HG02759 (cell line): ENCODE measurements at regions not wholly inside any gene's neighbourhood (a gene's known extent, or its start where the extent isn't known, plus 50 kb on each side); places are given as distances from the start of the nearest gene placed in this dataset.
"Not testable (repeated sequence)": the region's sequence is repeated elsewhere in the genome, so short reads cannot be mapped to it uniquely, and the experiment has no call there.

Experiments used
- ATAC-seq: cut with Tn5 transposase; IDR thresholded peaks from one replicate; pipeline ENCODE4 v1.9.1; 2021; ENCODE audit warnings: mild to moderate bottlenecking, moderate library complexity; ENCODE audit not compliant: unreplicated experiment

DNA sequence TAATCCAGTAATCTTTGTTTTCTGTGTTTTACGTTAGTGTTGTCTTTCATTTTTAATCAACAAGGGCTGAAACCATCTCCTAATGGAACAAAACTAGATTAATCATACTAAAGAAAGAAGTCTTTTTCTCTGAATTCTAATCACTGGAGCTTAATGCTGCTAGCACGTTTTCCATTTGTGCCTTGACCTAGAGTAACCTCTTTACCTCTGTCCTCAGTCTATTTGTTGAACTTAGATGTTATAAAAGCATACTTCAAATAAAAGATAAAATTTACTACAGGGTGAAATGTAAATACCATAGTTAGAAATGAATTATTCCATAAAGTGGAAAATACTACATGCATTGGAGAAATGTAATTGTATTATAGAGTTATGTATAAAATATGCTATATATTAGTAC is 207.1 kb downstream of the NKX6-1 start:
- ATAC-seq = no peak

DNA sequence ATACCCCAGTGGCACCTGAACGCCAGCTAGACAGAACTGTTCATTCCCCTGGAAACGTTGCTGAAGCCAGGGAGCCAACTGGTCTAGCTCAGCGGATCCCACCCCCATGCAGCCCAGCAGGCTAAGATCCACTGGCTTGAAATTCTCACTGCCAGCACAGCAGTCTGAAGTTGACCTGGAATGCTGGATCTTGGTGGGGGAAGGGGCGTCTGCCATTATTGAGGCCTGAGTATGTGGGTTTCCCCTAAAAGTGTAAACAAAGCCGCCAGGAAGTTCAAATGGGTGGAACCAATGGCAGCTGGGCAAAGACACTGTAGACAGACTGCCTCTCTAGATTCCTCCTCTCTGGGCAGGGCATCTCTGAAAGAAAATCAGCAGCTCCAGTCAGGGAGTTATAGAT is 213.0 kb downstream of the NKX6-1 start:
- no peak for ATAC-seq

DNA sequence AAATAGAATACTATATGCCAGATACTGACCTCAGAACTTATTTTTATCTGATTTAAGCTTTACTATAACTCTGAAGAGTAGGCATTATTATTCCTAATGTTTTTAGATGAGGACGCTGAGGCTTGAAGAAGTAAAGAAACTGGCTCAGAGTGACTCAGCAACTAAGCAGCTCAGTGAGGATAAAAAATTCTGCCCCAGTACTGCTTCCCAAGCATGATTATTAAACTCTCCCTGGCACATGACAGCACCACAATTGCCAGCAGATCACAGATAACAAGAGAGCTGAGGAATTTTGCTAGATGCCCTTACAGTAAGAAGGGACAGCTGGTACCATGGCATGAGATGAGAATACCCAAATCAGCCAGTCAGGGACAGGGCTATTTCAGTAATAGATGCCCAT is 219.4 kb downstream of the NKX6-1 start:
- ATAC-seq = no peak

DNA sequence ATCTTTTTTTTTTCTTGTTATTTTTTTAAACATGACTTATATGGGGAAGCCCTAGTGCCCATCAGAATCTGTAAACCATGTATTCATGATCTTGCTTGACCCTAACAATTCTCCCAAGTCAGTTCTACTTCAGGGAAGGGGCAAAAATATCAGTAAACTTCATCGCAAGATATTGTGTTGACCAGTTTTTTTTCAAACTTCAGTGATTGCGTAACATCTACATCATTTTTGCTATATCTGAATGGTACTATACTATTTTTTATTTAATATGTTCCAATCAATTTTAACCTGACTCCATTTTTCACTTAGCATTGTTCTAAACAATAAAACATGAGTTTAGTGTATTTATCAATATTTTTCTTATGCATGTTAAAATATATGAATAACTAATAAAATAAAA is 221.2 kb downstream of the NKX6-1 start:
- no peak for ATAC-seq

DNA sequence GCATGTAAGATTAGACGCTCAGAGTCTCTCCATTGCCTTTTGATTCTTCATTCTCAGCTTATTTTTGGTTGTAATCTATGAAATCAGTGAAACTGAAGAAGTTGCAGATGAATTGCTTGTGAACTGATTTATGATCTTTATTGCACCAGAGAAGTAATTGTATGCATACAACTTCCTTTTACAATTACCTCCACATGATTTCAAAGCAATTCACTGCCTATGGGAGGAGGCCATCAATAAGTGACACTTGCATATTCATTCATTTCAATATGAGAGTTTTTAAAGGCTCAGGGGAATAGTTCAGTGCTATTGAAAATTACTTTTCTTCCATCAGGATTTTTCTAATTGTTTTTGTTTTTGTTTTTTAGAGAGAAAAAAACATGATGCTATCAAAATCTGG is 222.3 kb downstream of the NKX6-1 start:
- no peak for ATAC-seq

DNA sequence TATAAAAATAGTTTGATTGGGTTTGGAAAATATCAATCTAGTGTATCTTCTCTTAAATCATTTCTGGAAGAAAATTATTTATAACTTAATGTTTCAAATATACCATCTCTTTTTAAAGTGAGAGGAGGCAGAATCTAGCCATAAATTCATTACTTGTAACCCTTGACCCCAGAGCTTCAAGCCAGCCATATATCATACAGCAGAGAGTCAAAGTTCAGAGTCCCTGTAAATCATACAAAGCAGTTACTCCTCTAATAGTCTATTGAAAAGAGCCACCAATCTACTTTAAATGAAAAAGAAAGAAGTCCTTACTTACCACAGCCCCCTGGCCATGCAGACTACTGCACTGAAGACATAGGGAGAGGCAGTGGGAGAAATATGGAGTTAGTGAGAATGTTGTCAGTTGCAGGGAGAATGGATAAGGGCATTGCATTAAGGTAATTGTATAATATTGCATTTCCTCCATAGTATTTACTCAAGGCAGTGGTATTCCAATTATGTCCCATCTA is 229.5 kb downstream of the NKX6-1 start:
- ATAC-seq = no peak

DNA sequence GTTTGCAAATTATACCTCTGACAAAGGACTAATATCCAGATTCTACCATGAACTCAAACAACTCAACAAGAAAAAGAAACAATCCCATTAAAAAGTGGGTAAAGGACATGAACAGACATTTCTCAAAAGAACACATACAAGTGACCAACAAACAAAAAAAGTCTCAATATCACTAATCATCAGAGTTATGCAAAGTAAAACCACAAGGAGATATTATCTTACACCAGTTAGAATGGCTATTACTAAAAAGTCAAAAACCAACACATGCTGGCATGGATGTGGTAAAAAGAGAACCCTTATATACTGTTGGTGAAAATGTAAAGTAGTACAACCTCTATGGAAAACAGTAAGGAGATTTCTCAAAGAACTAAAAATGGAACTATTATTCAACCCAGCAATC is 234.4 kb downstream of the NKX6-1 start:
- no peak for ATAC-seq

DNA sequence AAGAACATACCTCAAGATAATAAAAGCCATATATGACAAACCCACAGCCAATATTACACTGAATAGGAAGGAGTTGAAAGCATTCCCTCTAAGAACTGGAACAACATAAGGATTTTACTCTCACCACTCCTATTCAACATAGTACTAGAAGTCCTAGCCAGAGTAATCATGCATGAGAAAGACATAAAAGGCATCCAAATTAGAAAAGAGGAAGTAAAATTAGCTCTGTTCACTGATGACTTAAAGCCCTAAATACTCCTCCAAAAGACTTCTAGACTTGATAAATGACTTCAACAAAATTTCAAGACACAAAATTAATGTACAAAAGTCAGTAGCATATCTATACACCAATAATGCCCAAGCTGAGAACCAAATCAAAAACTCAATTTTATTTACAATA is 235.7 kb downstream of the NKX6-1 start:
- ATAC-seq = peak; percentile 36

DNA sequence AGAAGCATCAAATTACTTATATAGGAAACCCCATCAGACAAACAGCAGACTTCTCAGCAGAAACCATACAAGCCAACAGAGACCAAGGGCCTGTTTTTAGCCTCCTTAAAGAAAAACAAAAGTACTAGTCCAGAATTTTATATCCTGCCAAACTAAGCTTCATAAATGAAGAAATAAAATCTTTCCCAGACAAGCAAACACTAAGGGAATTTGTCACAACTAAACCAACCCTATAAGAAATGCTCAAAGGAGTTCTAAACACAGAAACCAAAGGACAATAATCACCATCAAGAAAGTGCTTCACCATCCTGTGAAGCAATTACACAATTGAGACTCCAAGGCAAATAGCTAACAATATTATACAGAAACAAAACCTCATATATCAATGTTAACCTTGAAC is 238.6 kb downstream of the NKX6-1 start:
- ATAC-seq = no peak

DNA sequence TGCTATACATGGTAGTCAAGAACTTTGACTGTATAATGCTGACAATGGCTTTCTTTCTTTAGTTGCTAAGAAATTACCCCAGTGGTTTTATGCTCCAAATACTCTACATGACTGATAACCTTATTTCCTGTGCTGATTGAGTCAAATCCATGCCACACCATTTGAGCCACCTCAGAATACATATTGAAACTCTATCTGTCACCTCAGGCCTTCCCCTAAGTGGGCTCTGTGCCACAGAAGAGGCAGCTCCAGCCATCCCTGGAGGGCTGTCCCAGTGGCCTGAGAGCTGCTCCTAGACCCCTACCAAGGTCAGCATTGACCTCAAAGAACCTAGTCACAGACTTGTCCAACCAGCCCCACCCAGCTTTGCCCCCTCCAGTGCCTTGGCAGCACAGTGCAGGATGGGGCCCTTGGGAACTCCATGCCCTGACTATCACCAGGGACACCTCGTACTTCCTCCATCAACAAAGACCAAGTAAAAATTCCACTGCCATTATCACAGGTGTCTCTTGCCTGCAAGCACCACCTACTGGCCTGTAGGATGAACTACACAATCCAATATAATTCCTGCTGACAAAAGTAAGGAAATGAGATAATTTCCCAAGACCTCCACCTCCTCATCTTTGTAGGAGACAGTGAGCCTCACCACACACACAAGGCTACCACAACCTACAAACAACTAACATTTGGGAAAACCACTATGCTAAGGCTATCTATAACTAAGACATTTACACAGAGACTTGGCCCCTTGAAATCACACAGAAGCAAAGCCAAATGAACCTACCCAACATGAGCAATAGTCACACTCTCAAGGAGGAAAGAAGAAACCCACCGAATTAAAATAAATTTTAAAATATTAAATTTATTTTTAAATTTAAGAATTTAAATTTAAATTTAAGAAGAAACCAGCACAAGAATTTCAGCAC is 239.9 kb downstream of the NKX6-1 start:
- ATAC-seq = peak; percentile 91

DNA sequence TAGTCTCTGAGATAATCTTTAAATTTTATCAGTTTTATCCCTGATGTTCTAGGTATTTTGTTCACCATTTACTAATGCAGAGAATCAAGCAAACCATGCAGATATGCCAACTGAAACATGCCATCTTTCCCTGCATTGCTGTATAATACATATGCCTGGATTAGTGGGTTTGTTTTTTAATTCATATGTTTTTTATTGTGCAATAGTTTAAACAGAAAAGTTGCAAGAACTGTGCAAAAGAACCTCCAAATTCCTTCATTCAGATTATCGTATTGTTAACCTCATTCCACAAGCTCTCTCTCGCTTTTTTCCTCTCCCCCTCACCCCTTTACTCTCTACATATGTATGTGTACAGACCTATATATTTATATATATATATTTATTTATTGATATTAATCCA is 244.6 kb downstream of the NKX6-1 start:
- ATAC-seq = no peak

DNA sequence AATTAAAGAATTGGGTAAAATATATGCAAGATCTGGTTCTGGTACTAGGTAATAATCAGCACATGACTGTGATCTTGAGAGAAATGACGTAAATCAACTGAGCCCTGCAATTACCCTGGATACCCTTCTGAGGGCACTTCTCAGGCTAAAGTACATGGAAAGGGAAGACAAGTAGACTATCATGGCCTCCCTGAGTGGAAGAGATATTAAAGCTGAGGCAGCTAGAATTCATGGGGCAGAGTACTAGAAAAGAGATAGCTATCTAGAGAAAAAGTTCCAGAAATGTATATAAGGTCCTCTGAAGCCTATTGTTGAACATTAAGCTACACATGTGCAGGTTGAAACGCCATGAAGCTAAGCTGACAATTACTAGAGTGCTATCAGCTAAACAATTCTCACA is 249.6 kb downstream of the NKX6-1 start:
- no peak for ATAC-seq

DNA sequence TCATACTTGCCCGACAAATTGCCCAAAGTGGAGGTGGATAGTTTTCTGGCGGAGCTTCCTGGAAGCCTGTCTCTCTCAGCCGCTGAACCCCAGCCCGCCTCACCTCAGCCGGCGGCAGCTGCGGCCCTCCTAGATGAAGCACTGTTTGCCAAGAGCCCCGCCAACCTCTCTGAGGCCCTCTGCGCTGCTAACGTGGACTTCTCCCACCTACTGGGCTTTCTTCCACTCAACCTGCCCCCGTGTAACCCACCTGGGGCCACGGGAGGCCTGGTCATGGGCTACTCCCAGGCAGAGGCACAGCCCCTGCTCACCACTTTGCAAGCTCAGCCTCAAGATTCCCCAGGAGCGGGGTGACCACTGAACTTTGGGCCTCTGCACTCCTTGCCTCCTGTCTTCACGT is 254.1 kb downstream of the NKX6-1 start:
- ATAC-seq = not testable (repeated sequence)

DNA sequence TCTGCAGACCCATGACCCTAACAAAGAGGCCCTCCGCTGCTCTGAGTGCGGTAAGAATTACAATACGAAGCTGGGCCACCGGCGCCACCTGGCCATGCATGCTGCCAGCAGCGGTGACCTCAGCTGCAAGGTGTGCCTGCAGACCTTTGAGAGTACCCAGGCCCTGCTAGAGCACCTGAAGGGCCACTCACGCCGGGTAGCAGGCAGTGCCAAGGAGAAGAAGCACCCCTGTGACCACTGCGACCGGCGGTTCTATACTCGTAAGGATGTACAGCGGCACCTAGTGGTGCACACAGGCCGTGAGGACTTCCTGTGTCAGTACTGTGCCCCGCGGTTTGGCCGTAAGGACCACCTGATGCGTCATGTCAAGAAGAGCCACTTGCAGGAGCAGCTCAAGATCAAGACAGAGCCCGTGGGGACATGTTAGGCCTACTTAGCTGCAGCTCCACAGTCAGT is 254.7 kb downstream of the NKX6-1 start:
- not testable (repeated sequence) for ATAC-seq

DNA sequence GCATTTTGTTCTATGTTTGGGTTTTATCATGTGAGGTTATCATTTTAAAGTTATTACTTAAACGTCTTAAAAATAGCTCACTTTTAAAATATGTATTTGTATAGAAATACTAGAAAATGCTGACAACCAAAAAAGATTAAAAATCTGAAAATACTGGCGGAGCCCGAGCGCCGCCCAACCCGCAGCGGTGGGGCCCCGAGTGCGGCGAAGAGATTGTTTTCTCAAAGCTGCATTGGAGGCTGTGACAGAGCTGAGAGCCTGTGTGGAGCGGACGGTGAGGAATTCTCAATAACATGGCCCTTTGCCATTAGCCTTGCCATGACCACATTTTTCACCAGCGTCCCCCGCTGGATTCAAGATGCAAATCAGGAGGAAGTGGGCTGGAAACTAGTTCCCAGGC is 255.4 kb downstream of the NKX6-1 start:
- no peak for ATAC-seq

DNA sequence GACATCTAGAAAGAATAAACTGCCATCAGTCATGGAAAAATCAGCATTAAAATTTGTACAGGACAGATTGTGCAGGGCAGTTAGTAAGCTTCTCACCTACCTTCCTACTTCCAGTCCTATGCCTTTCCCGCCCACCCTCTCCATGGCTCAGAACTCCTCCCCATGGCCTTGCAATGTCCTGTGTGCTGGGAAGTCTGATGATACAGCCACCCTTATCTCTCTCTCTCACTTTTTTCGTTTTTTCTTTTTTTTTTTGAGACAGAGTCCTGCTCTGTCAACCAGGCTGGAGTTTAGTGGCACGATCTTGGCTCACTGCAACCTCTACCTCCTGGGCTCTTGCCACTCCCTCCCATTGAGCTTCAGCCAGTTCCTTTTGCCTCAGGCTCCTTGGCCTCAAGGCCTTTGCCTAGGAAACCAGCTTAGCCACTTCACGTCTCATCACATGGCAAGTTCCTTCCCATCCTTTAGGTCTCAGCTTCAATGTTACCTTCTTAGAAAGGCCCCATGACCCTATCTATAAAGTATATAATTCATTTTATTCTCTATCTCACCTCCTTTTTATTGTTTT is 259.7 kb downstream of the NKX6-1 start:
- no peak for ATAC-seq

DNA sequence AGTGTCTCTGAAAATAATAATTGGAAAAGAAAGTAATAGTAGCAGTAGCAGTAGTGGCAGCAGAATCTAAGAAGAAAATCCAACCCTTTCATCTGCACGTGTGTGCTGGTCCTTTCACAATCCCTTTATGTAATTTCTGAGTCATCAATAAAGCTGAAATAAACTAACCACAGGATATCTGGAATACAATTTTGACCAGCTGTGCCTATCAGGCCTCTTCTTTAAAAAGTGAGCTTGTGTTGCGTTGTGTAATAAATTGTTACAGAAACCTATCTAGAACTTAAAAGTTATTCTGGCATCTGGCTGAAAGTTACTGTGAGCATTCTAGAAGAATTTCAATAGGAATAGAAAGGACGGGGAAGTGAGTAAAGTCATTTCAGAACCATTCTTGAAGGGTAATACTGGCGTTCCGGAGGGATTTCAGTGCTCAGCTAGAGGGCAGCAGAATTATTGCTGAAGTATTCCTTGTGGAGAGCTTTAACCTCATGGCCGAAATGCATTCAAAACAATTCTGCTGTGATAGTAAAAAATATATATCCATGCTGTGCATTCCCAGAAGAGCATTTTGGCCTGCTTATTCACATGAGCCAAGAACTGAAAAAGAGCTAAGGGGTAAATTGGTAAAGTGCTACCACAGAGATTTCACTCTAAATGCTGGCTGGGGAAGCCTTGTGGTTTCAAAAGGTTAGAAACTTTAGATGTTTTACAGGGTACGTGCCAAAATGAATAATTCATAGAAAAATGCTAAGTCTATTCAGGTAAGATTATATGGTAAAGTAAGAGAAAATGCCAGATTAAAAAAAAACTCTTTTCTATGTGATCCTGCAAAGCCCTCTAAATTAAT is 260.6 kb downstream of the NKX6-1 start:
- no peak for ATAC-seq

DNA sequence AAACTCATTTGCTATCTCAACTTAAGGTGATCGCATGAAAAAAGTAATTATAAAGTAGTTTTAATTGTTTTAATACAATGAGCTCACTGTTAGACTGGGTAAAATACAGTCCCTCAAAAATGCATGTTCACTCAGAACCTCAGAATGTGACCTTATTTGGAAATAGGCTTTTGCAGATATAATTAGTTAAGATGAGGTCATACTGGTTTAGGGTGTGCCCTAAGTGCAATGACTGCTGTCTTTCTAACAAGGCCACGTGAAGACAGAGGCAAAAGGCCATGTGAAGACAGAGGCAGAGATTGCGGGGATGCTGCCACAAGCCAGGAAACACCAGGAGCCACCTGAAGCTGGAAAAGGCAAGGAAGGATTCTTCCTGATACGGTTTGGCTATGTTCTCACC is 262.1 kb downstream of the NKX6-1 start:
- ATAC-seq = no peak

DNA sequence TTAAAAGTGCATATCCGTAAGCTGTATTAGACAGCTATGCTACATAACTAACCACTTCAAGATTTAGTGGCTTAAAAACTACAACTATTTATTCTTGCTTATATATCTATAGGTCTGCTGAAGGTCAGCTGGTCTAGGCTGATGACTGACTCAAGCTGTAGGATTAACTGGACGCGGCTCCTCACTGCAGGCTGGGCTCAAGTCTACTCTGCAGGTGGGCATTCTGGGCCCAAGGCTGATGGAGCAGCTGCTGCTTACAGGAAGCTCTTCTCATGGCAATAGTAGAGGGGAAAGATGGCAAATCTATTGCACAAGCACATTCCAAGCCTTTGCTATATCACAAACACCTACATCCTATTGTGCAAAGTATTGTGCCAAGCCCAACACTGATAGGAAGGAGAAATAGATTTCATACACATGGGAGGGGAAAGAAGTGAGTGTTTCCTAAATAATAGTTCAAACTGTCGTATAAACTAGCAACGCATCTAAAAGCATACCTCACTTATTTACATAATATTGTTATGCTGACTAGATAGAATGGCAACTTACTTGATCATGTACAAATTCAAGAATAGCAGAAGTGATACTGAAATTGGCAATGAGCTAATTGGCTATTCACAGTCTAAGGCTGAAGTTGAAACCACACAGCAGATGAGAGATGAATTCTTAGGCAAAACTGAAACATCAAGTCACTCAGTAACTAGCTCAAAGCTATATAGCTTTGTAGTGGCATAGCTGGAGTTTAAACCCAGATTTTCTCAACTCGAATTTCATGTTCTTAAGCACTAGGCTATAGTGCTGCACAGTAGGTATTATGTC is 263.8 kb downstream of the NKX6-1 start:
- peak; percentile 98 for ATAC-seq

DNA sequence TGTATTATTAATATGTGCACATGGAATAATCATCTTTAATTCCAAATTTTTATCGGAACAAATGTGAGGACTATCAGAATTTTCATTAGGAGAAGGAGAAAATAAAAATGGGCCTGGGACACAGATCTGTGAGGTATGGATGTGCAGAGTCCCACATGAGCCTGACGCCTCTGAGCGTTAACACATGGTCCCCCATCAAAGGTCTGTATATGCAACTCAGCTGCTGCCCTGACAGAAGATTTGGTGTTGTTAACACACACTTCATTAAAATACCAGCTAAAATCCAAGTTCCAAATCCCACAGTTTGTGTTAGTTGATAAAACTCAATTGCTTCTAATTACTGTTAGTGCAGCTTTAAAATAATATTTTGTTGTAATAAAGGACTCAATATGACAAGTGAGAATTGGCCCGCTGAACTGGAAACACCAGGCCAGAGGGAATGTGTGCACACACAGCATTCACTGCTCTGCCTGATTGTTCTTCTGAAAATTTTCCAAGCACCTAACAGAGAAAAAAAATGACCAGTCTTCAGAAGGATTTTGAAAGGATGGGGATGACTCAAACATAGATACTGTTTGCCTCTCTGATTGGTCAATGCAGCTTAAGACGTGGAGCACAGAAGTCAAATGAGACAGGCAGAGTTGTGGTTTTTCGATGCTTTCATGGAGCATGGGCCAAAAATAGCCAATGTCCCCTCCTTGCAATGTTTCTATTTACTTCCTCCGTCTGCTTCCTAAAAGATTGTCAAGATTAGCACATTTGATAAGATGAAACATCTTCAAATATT is 266.6 kb downstream of the NKX6-1 start:
- no peak for ATAC-seq
